Activated T-helper 2 cell treated with anti-CD3 and anti-CD28 coated beads, Interferon-gamma antibody, Interleukin-2, Interleukin-4, amounts not matched to agents 10 μg/mL and 5 μg/mL and 100 μg/mL, durations not matched to agents 14 hours and 24 hours and 36 hours (primary cell): ENCODE measurements at regions not wholly inside any gene's neighbourhood (a gene's known extent, or its start where the extent isn't known, plus 50 kb on each side); places are given as distances from the start of the nearest gene placed in this dataset.
"Not testable (repeated sequence)": the region's sequence is repeated elsewhere in the genome, so short reads cannot be mapped to it uniquely, and the experiment has no call there.

Experiments
- DNase-seq: peaks from one replicate; pipeline ENCODE4 v3.0.0; 2021; ENCODE audit warnings: low spot score
- H3K27ac Mint-ChIP-seq: one replicate; pipeline ENCODE4 v1.8.0; 2021; ENCODE audit warnings: mixed read lengths
- H3K27me3 Mint-ChIP-seq: one replicate; pipeline ENCODE4 v1.8.0; 2021; ENCODE audit warnings: low read depth, mixed read lengths
- H3K36me3 Mint-ChIP-seq: one replicate; pipeline ENCODE4 v1.8.0; 2021; ENCODE audit warnings: low read depth, mixed read lengths
- H3K4me1 Mint-ChIP-seq: one replicate; pipeline ENCODE4 v1.8.0; 2021; ENCODE audit warnings: low read depth, mixed read lengths
- H3K4me3 Mint-ChIP-seq: one replicate; pipeline ENCODE4 v1.8.0; 2021; ENCODE audit warnings: low read depth, mild to moderate bottlenecking, moderate library complexity, mixed read lengths
- H3K9me3 Mint-ChIP-seq: one replicate; pipeline ENCODE4 v1.8.0; 2021; ENCODE audit warnings: mixed read lengths
- intact Hi-C: fragments of 100-400 bp; cut with micrococcal nuclease; formaldehyde crosslinking; loops from one replicate; pipeline ENCODE4 v1.15.1; 2023

DNA sequence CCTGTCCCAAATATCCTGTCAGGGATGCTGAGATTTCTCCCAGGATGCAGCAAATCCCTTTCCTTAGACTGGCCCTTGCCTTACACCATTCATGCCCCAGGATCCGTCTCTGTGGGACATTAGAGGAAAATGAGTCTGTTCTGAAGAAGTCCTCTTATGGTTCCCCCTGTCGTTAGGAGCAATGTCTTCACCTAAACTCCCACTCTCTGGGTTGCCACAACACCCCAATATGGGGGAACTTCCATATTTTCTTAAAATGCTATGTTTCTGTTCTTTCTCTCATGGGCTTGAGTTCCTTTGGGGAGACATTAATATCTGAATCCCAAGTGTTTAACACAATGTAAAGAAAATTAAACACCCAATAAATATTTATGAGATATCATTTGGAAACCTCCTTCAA, 138.5 kb downstream of the PPIAL4G start:
- intact Hi-C loops, DNase-seq, H3K4me1 Mint-ChIP-seq, H3K27ac Mint-ChIP-seq, H3K36me3 Mint-ChIP-seq, H3K4me3 Mint-ChIP-seq, H3K9me3 Mint-ChIP-seq: not testable (repeated sequence)
- H3K27me3 Mint-ChIP-seq: peaks cover 36% of the 10 kb centered on the region

DNA sequence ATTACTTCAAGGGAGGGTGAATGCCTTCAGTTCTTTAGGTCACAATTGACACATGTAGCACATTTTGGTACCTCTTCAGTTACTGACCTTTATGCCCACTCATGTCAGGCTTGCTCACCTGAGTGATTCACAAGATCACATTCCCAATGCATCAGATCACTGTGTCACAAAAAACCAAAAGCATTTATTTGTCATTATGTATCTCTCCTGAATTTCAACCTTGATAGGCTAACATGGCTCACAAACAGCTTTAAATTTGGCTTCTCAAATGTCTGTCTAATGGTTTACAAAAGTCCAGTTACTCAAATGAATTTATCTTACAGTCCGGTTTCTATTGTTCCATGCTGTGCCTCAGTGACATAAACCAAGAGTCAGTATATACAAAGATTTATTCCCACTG, 141.4 kb downstream of the PPIAL4G start:
- H3K27ac Mint-ChIP-seq, H3K36me3 Mint-ChIP-seq, H3K4me1 Mint-ChIP-seq, DNase-seq, H3K4me3 Mint-ChIP-seq, H3K9me3 Mint-ChIP-seq, intact Hi-C loops: not testable (repeated sequence)
- peaks cover 33% of the 10 kb centered on the region for H3K27me3 Mint-ChIP-seq

DNA sequence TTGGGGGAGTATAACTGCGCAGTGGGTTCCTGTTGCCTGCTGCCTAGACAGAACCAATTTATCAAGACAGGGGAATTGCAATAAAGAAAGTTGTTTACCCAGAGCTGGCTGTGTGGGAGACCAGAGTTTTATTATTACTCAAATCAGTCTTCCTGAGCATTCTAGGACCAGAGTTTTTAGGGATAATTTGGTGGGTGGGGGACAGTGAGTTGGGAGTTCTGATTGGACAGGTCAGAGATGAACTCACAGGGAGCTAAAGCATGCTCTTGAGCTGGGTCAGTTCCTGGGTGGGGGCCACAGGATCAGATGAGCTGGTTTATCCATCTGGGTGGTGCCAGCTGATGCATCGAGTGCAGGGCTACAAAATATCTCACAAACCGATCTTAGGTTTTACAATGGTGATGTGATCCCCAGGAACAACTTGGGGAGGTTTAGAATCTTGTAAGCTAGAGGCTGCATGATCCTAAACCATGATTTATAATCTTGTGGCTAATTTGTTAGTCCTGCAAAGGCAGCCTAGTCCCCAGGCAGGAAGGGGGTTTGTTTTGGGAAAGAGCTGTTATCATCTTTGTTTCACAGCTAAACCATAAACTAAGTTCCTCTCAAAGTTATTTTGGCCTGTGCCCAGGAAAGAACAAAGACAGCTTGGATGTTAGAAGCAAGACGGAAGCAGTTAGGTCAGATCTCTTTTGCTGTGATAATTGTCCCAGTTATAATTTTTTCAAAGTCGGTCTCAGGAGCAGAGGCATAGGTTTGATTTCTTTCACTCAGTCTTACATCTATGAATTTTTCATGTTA, 146.8 kb downstream of the PPIAL4G start:
- Mint-ChIP-seq H3K27me3 (peaks cover 28% of the 10 kb centered on the region), H3K4me3 (peak overlapping the region; percentile 28), H3K4me1 (peaks cover 32% of the 10 kb centered on the region)
- not testable (repeated sequence) for H3K36me3 Mint-ChIP-seq, DNase-seq, H3K9me3 Mint-ChIP-seq, H3K27ac Mint-ChIP-seq
- intact Hi-C loops: loop anchor here (10.0 kb wide), 1 partner anchor 792 kb away; the partner anchor contains the start of gene BCL9

DNA sequence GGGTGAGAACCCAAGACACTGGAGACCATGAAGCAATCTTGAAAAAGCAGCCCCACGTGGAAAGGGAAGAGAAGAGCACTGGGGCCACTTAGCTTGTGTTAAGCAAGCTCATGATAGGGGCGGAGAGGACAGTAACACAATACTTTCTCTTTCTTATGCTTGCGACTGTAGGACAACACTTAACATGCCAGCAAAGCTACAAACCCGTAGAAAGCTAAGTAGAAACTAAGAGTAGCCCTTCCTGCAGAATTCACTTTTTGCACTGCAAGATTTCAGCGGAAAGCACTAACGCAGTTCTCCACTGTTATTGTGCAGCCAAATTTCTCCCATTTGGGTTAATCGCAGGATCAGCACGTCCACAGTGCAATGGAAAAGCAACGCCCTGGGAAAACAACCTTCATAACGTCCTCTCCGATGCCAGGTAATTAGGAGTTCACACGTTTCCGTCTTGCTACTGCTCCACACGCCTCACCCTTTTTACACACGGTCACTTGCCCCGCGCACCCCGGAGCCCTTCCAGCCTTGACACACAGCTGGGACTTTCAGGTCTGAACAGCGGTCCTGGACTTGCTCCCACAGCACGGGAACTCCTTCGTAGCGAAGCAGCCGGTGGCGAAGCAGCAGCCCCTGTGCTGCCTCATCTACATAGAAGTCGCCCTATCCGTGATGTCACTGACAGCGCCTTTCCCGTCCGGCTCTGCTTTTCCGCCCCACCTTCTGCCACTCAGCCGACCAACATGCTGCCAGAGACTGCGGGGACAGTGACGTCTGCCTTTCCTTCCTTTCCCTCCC, 148.6 kb downstream of the PPIAL4G start:
- peaks cover 23% of the 10 kb centered on the region for H3K27me3 Mint-ChIP-seq
- intact Hi-C loops: loop anchor here (1.0 to 10.0 kb wide), 4 partner anchors 16 to 790 kb away; partner anchors contain the start of gene BCL9
- no peaks in the 10 kb centered on the region for H3K36me3 Mint-ChIP-seq
- peak; percentile 73 for DNase-seq
- H3K4me3 Mint-ChIP-seq: peak overlapping the region; percentile 94
- no peaks in the 10 kb centered on the region for H3K9me3 Mint-ChIP-seq
- peak overlapping the region; percentile 99 for H3K27ac Mint-ChIP-seq
- peaks cover 32% of the 10 kb centered on the region for H3K4me1 Mint-ChIP-seq

DNA sequence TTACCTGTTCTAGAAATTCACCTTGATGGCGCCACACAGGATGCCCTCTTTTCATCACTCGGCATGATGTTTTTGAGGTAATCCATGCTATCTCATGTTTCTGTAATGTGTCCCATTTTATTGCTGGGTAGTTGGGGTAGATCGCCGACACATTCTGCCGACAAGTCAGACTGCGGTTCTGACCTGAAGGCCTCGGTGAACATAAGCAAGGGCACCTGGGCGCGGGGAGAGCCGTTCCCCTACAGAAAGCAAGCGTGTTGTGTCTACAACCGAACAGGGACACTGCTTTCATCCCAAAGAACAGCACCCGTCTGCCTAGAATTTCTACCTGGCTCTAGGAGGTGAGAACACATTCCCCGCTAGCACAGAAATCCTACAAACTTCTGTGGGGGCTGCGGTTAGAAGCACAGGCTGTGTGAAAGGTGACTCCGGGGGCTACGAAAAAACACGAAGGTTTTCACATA, 149.2 kb downstream of the PPIAL4G start:
- no peaks in the 10 kb centered on the region for H3K9me3 Mint-ChIP-seq
- DNase-seq: no peak

DNA sequence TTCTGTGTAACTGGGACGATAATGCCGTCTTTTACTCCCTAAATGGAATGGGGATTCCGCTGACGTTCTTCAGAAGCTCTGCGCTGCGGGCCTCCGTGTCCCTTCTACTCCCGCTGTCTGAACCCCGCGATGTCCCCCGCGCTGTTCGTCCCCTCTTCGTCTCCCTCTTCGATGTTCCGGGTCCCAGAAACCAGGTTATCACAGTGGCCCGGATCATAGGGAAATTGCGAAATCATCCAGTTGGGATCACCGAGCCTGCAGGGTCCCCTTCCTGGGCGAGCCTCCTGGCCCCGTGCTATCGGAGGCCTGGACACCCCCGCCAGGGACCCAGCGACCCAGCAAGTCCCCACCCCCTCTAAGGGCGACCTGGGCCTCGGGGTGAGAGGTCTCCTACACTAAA, 154.2 kb downstream of the PPIAL4G start:
- Mint-ChIP-seq H3K9me3 (peaks cover 16% of the 10 kb centered on the region), H3K36me3 (peaks cover 9% of the 10 kb centered on the region), H3K4me3 (no peak overlapping the region), H3K27ac (no peak overlapping the region), H3K4me1 (peaks cover 11% of the 10 kb centered on the region), H3K27me3 (peaks cover 16% of the 10 kb centered on the region)
- no peak for DNase-seq
- intact Hi-C loops: no loop called here

More for the DNA sequence above, 149.2 kb downstream of the PPIAL4G start:
- Mint-ChIP-seq H3K27me3 (peaks cover 19% of the 10 kb centered on the region), H3K36me3 (no peaks in the 10 kb centered on the region), H3K4me1 (peaks cover 29% of the 10 kb centered on the region), H3K4me3 (peak overlapping the region; percentile 94), H3K27ac (peak overlapping the region; percentile 99)
- intact Hi-C loops: loop anchor here (1.0 to 10.0 kb wide), 4 partner anchors 16 to 789 kb away; partner anchors contain the start of gene BCL9

DNA sequence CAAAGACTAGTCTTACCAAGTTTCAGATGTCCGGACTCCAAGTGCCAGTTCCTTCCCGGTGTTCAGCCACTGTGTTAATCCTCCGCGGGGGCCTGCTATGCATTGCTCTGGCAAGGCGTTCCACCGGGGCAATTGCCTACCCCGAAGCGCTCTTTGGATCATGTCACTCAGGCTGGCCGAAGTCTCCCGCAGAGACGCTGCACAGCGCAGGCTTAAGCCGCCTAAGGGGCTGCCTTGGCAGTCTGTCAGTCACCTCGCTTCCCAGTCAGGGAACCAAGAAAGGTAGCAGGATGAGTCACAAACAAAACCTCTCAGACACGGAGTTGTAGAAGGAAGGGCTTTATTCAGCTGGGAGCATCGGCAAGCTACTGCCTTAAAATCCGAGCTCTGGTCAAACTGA, 158.1 kb downstream of the PPIAL4G start:
- H3K4me3 Mint-ChIP-seq, H3K4me1 Mint-ChIP-seq, intact Hi-C loops, H3K27ac Mint-ChIP-seq, DNase-seq, H3K36me3 Mint-ChIP-seq: not testable (repeated sequence)
- Mint-ChIP-seq H3K9me3 (peaks cover 16% of the 10 kb centered on the region), H3K27me3 (peaks cover 21% of the 10 kb centered on the region)

DNA sequence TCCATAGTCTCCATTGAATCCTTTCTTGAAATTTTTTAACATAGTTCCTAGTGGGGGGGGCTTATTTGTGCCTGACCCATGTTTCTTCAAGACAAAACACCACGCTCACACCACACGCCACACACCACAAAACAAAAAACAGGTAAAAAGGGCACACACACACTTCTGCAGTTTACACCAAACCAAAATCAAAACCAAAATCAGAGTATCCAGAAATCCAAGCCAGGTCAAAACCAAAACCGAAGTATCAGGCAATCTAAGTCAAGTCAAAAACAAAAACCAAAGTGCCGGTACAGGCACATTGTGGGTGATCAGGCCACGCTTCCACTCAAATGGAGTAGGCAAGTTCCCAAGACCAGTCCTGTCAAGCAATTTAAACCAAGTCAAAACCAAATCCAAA, 158.6 kb downstream of the PPIAL4G start:
- H3K9me3 Mint-ChIP-seq: peaks cover 16% of the 10 kb centered on the region
- DNase-seq, H3K36me3 Mint-ChIP-seq, H3K27ac Mint-ChIP-seq, H3K4me3 Mint-ChIP-seq, intact Hi-C loops, H3K4me1 Mint-ChIP-seq: not testable (repeated sequence)
- H3K27me3 Mint-ChIP-seq: peaks cover 21% of the 10 kb centered on the region

DNA sequence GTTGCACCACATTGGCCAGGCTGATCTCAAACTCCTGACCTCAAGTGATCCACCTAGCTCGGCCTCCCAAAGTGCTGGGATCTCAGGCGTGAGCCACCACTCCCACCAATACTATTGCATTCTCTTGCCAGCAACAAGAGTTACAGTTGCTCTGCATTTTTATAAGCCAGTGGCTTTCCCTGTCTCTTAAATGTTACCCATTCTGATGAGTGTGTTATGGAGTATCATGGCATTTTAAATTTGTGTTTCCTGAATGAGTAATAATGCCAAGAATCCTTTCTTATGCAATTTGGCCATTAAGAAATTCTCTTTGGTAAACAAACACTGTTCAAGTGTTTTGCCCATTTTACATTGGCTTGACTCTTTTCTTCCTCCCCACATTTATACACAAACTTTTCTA, 163.0 kb downstream of the PPIAL4G start:
- DNase-seq, H3K27ac Mint-ChIP-seq, H3K4me3 Mint-ChIP-seq, H3K36me3 Mint-ChIP-seq, H3K9me3 Mint-ChIP-seq, intact Hi-C loops: not testable (repeated sequence)
- H3K4me1 Mint-ChIP-seq: peaks cover 43% of the 10 kb centered on the region
- H3K27me3 Mint-ChIP-seq: peaks cover 19% of the 10 kb centered on the region

DNA sequence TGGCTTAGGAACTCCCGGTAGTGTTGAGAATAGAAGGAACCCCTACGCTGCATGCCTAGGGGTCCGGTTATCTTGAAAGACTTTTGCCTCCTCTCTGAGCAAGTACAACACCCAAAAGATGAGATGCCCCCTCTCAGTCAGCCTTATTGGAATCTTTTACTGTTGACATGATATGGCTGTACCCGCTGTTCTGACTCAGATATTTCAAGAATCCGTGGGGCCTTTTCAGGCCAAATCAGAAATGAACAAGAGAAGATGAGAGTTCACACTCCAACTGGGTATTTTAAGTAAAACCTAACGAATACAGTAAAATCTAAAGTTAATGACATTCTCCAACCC, 164.2 kb downstream of the PPIAL4G start:
- peaks cover 11% of the 10 kb centered on the region for H3K27me3 Mint-ChIP-seq

DNA sequence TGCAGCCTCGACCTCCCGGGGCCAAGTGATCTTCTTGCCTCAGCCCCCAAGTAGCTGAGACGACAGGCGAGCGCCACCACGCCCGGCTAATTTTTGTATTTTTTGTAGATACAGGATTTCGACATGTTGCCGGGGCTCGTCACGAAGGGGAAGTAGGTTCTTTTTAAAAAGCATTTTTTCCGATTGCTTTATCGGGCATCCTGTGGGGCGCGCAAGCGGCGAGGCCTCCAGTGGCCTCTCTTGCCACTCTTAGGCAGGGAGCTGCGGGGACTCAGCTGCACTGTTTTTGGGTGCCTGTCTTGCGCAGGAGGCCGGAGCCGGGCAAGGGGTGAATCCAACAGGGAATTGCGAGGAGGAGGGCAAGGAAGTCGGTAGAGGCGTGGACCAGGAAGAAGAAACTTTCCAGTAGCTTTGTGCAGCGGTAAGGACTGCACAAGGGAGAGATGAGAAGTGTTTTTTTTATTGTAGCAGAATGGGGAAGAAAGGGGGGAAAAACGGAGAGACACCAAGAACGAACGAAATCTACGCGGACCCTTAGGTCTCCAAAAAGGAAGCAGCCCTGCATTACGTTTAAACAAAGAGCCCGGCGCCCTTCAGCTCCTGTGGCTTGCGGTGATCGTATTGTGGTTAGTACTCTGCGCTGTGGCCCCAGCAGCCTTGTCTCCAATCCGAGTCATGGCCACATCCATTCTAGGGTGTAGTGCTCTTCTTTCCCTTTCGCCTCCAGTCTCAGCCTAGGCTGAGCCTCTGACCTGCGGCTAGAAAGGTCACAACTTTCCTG, 164.8 kb downstream of the PPIAL4G start:
- H3K36me3 Mint-ChIP-seq: no peaks in the 10 kb centered on the region
- H3K9me3 Mint-ChIP-seq: peaks cover 4% of the 10 kb centered on the region
- H3K4me1 Mint-ChIP-seq: peaks cover 44% of the 10 kb centered on the region
- H3K27me3 Mint-ChIP-seq: peaks cover 11% of the 10 kb centered on the region
- H3K27ac Mint-ChIP-seq: peak overlapping the region; percentile 90
- intact Hi-C loops: loop anchor here (1.0 to 5.0 kb wide), 3 partner anchors 14 to 56 kb away; no protein-coding TSS in a partner anchor
- peak; percentile 75 for DNase-seq
- H3K4me3 Mint-ChIP-seq: peak overlapping the region; percentile 89

More for the DNA sequence above, 164.2 kb downstream of the PPIAL4G start:
- Mint-ChIP-seq H3K36me3 (no peaks in the 10 kb centered on the region), H3K4me3 (peak overlapping the region; percentile 89), H3K9me3 (peaks cover under 1% of the 10 kb centered on the region), H3K4me1 (peaks cover 44% of the 10 kb centered on the region), H3K27ac (peak overlapping the region; percentile 90)
- intact Hi-C loops: loop anchor here (1.0 to 5.0 kb wide), 3 partner anchors 14 to 57 kb away; no protein-coding TSS in a partner anchor
- no peak for DNase-seq

DNA sequence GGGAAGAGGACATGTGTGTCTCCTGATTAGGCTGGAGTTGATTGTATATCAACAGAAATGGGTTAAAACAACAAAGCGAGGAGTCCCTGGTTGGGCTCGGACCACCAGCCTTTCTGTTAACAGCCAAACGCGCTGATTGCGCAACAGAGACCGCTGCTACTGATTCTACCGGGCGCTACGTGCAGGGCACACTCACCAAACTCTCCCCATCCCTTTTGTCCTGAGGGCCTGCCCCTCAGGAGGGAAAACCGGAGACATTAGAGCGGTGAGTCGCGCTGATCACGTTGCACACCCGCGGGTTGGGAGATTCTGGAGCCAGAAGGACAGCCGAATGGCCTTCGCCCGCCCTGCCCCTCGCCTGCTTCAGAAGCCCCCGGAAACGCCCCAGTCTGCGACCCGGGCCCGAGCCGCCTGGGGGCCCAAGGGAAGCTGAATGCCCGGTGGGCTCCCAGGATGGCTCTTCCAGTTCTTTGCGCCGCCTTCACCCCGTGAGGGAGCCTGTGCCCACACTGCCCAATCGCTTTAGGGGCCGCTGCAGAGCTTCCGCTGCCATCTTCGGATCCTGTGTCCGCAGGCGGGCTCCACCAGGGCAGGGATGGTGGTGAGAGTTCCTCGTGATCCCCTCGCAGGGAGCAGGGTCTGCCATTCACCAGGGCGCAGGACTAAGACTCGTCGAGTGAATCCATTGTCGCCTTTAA, 165.4 kb upstream of the NBPF11 start:
- DNase-seq: no peak
- H3K27ac Mint-ChIP-seq: no peak overlapping the region
- peaks cover 14% of the 10 kb centered on the region for H3K27me3 Mint-ChIP-seq
- peaks cover 4% of the 10 kb centered on the region for H3K9me3 Mint-ChIP-seq
- peaks cover 44% of the 10 kb centered on the region for H3K4me1 Mint-ChIP-seq
- intact Hi-C loops: loop anchor here (5.0 kb wide), 1 partner anchor 55 kb away; no protein-coding TSS in a partner anchor
- H3K36me3 Mint-ChIP-seq: no peaks in the 10 kb centered on the region
- peak overlapping the region; percentile 89 for H3K4me3 Mint-ChIP-seq
